ENCODE measurements at regions not wholly inside any gene's neighbourhood (a gene's known extent, or its start where the extent isn't known, plus 50 kb on each side); places are given as distances from the start of the nearest gene placed in this dataset.

- TF ChIP-seq CTCF (conservative IDR thresholded peaks at IDR 0.05) (no peak), ZFX (IDR thresholded peaks at IDR 0.05) (no peak)
These were observed 532.3 kb upstream of the PSMD7 start for GRCh38 chr16:73764321-73764720.

All from C4-2B (cell line).